Cardiac muscle cell (in vitro differentiated cells and primary cell): ENCODE measurements at regions not wholly inside any gene's neighbourhood (a gene's known extent, or its start where the extent isn't known, plus 50 kb on each side); places are given as distances from the start of the nearest gene placed in this dataset.

ENCODE experiments used
- DNase-seq, 2 donors: peaks; one replicate each; pipeline versions ENCODE4 v3.0.0 to v3.0.0-alpha.2; 2010 to 2017; ENCODE audit warnings: low read depth in 1 of 2, low spot score in 1 of 2
- H3K27ac ChIP-seq: fragments of 200-600 bp; sonication (generic); 2 replicates; pipeline ENCODE4 v1.5.1; 2016
- H3K27me3 ChIP-seq: fragments of 200-600 bp; sonication (generic); 2 replicates; pipeline ENCODE4 v1.6.0; 2016; ENCODE audit warnings: control low read depth
- H3K36me3 ChIP-seq: fragments of 200-600 bp; sonication (generic); 2 replicates; pipeline ENCODE4 v1.5.1; 2016; ENCODE audit warnings: control low read depth
- H3K4me1 ChIP-seq: fragments of 200-600 bp; sonication (generic); 2 replicates; pipeline ENCODE4 v1.8.1; 2017; ENCODE audit warnings: low read depth, mild to moderate bottlenecking, mixed run types
- H3K4me3 ChIP-seq: fragments of 200-600 bp; sonication (generic); 2 replicates; pipeline ENCODE4 v1.5.1; 2016; ENCODE audit warnings: mild to moderate bottlenecking
- H3K9me3 ChIP-seq: fragments of 200-600 bp; sonication (generic); 2 replicates; pipeline ENCODE4 v1.5.1; 2017; ENCODE audit warnings: low read depth, mild to moderate bottlenecking, control low read depth
- CTCF ChIP-seq: IDR thresholded peaks from 2 replicates; pipeline ENCODE4 v1.5.1; 2012; ENCODE audit warnings: low read depth, mild to moderate bottlenecking, low read length

- peaks cover 6% of the 10 kb centered on the region for H3K4me1 ChIP-seq
- H3K4me3 ChIP-seq: no peak overlapping the region
- no peak overlapping the region for H3K27ac ChIP-seq
- no peak for TF ChIP-seq CTCF
- DNase-seq: no peak
- H3K27me3 ChIP-seq: peaks cover 81% of the 10 kb centered on the region
- H3K36me3 ChIP-seq: no peaks in the 10 kb centered on the region
- H3K9me3 ChIP-seq: no peaks in the 10 kb centered on the region
Measured at GRCh38 chr1:47510282-47510811, 72.5 kb downstream of the FOXD2 start.

GRCh38 chr1:47511825-47512224 lies 74.0 kb downstream of the FOXD2 start:
- Histone ChIP-seq H3K36me3 (no peaks in the 10 kb centered on the region), H3K4me3 (no peak overlapping the region), H3K27ac (no peak overlapping the region), H3K27me3 (peaks cover 66% of the 10 kb centered on the region), H3K4me1 (peaks cover 10% of the 10 kb centered on the region), H3K9me3 (no peaks in the 10 kb centered on the region)
- no peak for TF ChIP-seq CTCF
- DNase-seq: no peak

- Histone ChIP-seq H3K4me3 (no peak overlapping the region), H3K27me3 (peaks cover 51% of the 10 kb centered on the region)
Measured at GRCh38 chr1:47513393-47513792, 75.5 kb downstream of the FOXD2 start.

GRCh38 chr1:47514229-47514628 lies 76.4 kb downstream of the FOXD2 start:
- no peak for DNase-seq
- no peaks in the 10 kb centered on the region for H3K36me3 ChIP-seq
- no peak overlapping the region for H3K27ac ChIP-seq
- no peak overlapping the region for H3K4me3 ChIP-seq
- peaks cover 7% of the 10 kb centered on the region for H3K4me1 ChIP-seq
- no peaks in the 10 kb centered on the region for H3K9me3 ChIP-seq
- H3K27me3 ChIP-seq: peaks cover 42% of the 10 kb centered on the region
- no peak for TF ChIP-seq CTCF

More at GRCh38 chr1:47513393-47513792, 75.5 kb downstream of the FOXD2 start:
- no peak for DNase-seq
- Histone ChIP-seq H3K27ac (no peak overlapping the region), H3K9me3 (no peaks in the 10 kb centered on the region), H3K4me1 (peaks cover 9% of the 10 kb centered on the region), H3K36me3 (no peaks in the 10 kb centered on the region)
- TF ChIP-seq CTCF: no peak

GRCh38 chr1:47515164-47515789 lies 77.4 kb downstream of the FOXD2 start:
- Histone ChIP-seq H3K27ac (no peak overlapping the region), H3K9me3 (no peaks in the 10 kb centered on the region), H3K4me1 (peaks cover 7% of the 10 kb centered on the region), H3K36me3 (no peaks in the 10 kb centered on the region), H3K27me3 (peaks cover 32% of the 10 kb centered on the region), H3K4me3 (no peak overlapping the region)
- no peak for TF ChIP-seq CTCF
- peak in 1 of 2 donors; percentile 42 for DNase-seq
